ENCODE measurements at regions not wholly inside any gene's neighbourhood (a gene's known extent, or its start where the extent isn't known, plus 50 kb on each side); places are given as distances from the start of the nearest gene placed in this dataset.

- no peak overlapping the region for H3K27ac ChIP-seq
- DNase-seq (no peak), ATAC-seq (no peak)
- H3K4me1 ChIP-seq = no peaks in the 10 kb centered on the region
- no peak for TF ChIP-seq CTCF (IDR thresholded peaks at IDR 0.05)
- H3K4me3 ChIP-seq = no peak overlapping the region
- no peaks in the 10 kb centered on the region for H3K9me3 ChIP-seq
- no peaks in the 10 kb centered on the region for H3K36me3 ChIP-seq
- intact Hi-C loops (cut with DNase I) = no loop called here
- H3K27me3 ChIP-seq (ENCODE audit: low read depth) = no peaks in the 10 kb centered on the region
Observed at GRCh38 chr4:83839615-83840014, 303.7 kb downstream of the GPAT3 start.

GRCh38 chr4:83837614-83838308, 301.9 kb downstream of the GPAT3 start:
- ATAC-seq = no peak
- no peak for TF ChIP-seq CTCF (IDR thresholded peaks at IDR 0.05)

GRCh38 chr4:83833920-83834319, 298.0 kb downstream of the GPAT3 start:
- no peak for ATAC-seq
- no peak overlapping the region for H3K4me3 ChIP-seq
- no peak for DNase-seq
- TF ChIP-seq CTCF (IDR thresholded peaks at IDR 0.05) = no peak
- intact Hi-C loops (cut with DNase I) = no loop called here
- H3K36me3 ChIP-seq = no peaks in the 10 kb centered on the region
- H3K27ac ChIP-seq = no peak overlapping the region
- H3K9me3 ChIP-seq = no peaks in the 10 kb centered on the region
- no peaks in the 10 kb centered on the region for H3K4me1 ChIP-seq
- no peaks in the 10 kb centered on the region for H3K27me3 ChIP-seq (ENCODE audit: low read depth)

More at GRCh38 chr4:83837614-83838308, 301.9 kb downstream of the GPAT3 start:
- no peaks in the 10 kb centered on the region for H3K9me3 ChIP-seq
- no peaks in the 10 kb centered on the region for H3K27me3 ChIP-seq (ENCODE audit: low read depth)
- H3K27ac ChIP-seq = no peak overlapping the region
- H3K4me3 ChIP-seq = no peak overlapping the region
- intact Hi-C loops (cut with DNase I) = no loop called here
- no peak for DNase-seq
- H3K4me1 ChIP-seq = no peaks in the 10 kb centered on the region
- no peaks in the 10 kb centered on the region for H3K36me3 ChIP-seq

GRCh38 chr4:83832110-83832825, 296.4 kb downstream of the GPAT3 start:
- Histone ChIP-seq H3K36me3 (no peaks in the 10 kb centered on the region), H3K27me3 (ENCODE audit: low read depth) (no peaks in the 10 kb centered on the region), H3K27ac (no peak overlapping the region), H3K9me3 (no peaks in the 10 kb centered on the region), H3K4me3 (no peak overlapping the region), H3K4me1 (no peaks in the 10 kb centered on the region)
- ATAC-seq (no peak), DNase-seq (no peak)
- intact Hi-C loops (cut with DNase I) = no loop called here
- TF ChIP-seq CTCF (IDR thresholded peaks at IDR 0.05) = no peak

GRCh38 chr4:83831588-83831987, 295.7 kb downstream of the GPAT3 start:
- ATAC-seq (no peak), DNase-seq (no peak)
- Histone ChIP-seq H3K27me3 (ENCODE audit: low read depth) (no peaks in the 10 kb centered on the region), H3K4me1 (no peaks in the 10 kb centered on the region), H3K9me3 (no peaks in the 10 kb centered on the region), H3K27ac (no peak overlapping the region), H3K4me3 (no peak overlapping the region), H3K36me3 (no peaks in the 10 kb centered on the region)
- intact Hi-C loops (cut with DNase I) = no loop called here
- TF ChIP-seq CTCF (IDR thresholded peaks at IDR 0.05) = no peak
